HCT116 (cell line): ENCODE measurements at regions not wholly inside any gene's neighbourhood (a gene's known extent, or its start where the extent isn't known, plus 50 kb on each side); places are given as distances from the start of the nearest gene placed in this dataset.

Source experiments
- CTCF ChIP-seq, 3 experiments: fragments of 200-600 bp in 1 of 3; sonication (generic) in 1 of 3; IDR thresholded peaks in 2 of 3; conservative IDR thresholded peaks in 1 of 3; 2 replicates each; pipeline ENCODE4 v1.5.1; 2012 to 2017; ENCODE audit warnings: low read depth in 2 of 3, low read length in 2 of 3, antibody characterized with exemption in 1 of 3, borderline replicate concordance in 1 of 3, control low read depth in 1 of 3, mild to moderate bottlenecking in 1 of 3, mixed read lengths in 1 of 3, mixed run types in 1 of 3, moderate library complexity in 1 of 3; ENCODE audit not compliant: insufficient read depth in 1 of 3
- EZH2 ChIP-seq: fragments of 200-600 bp; sonication (generic); IDR thresholded peaks from 2 replicates; pipeline ENCODE4 v1.6.1; 2017; ENCODE audit warnings: antibody characterized with exemption, mixed run types
- POLR2A ChIP-seq: IDR thresholded peaks from 2 replicates; pipeline ENCODE4 v1.7.0; 2011; ENCODE audit warnings: borderline replicate concordance; ENCODE audit not compliant: insufficient read depth, insufficient read length; ENCODE audit errors: extremely low read depth
- POLR2AphosphoS5 ChIP-seq: IDR thresholded peaks from 2 replicates; pipeline ENCODE4 v1.6.1; 2011; ENCODE audit warnings: mild to moderate bottlenecking, low read depth, low read length, moderate library complexity
- REST ChIP-seq: IDR thresholded peaks from 2 replicates; pipeline ENCODE4 v1.6.1; 2012; ENCODE audit warnings: low read depth
- TF ChIP-seq, protein P1 (sequence below): IDR thresholded peaks from 2 replicates; pipeline ENCODE4 v1.6.1; 2012

DNA sequence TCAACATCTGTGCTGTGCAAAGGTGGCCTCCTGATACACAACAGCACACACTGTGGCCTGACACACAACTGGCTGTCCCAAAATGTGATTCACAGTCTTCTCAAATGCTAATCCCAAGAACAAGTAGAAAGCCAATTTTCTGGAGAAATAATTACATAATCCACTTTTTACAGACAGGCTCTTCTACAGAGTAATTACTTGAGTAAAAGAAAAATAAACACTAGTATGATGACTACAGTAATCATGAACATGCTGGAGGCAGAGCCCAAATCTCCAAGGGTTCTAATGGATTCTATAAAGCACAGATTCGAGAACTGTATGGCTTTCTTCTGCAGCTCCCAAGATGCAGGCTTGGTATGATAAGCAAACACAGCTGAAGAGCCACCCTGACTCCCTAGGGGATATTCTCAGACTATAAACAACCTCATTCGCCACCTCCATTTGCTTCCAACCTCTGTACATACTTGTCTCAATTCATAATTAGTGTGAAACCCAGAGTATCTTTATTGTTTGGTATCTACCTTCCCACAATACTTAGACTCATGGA lies 81.9 kb downstream of the SIPA1L2 start:
- TF ChIP-seq POLR2A, result no peak
- TF ChIP-seq POLR2AphosphoS5, result no peak
- no peak for TF ChIP-seq CTCF (IDR thresholded peaks at IDR 0.05 in 2 of 3, conservative IDR thresholded peaks at IDR 0.05 in 1 of 3; ENCODE audit: borderline replicate concordance in 1 of 3, insufficient read depth in 1 of 3, low read depth in 2 of 3, low read length in 2 of 3)
- no peak for TF ChIP-seq REST
- TF ChIP-seq, protein P1, sequence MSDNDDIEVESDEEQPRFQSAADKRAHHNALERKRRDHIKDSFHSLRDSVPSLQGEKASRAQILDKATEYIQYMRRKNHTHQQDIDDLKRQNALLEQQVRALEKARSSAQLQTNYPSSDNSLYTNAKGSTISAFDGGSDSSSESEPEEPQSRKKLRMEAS, result no peak
- no peak for TF ChIP-seq EZH2
